Pancreas (tissue), 10 donors: ENCODE measurements at regions not wholly inside any gene's neighbourhood (a gene's known extent, or its start where the extent isn't known, plus 50 kb on each side); places are given as distances from the start of the nearest gene placed in this dataset.

Source experiments
- ATAC-seq, 4 donors: fragments of 200-7000 bp; cut with Tn5 transposase; one replicate each; pipeline versions ENCODE4 v1.8.0 to v1.9.1; 2020; ENCODE audit warnings: mild to moderate bottlenecking in 4 of 4, moderate library complexity in 4 of 4
- DNase-seq, 6 donors: peaks; one replicate each; pipeline ENCODE4 v3.0.0-alpha.2; 2020
- FAIRE-seq: peaks from 2 replicates; lab custom pipeline; 2012; peaks lifted over from hg19 to GRCh38; lab: Jason Lieb, UNC
- H3K27ac ChIP-seq, 4 donors: fragments of 200-600 bp; sonication (generic); 1 replicate in 3 of 4; 2 replicates in 1 of 4; pipeline versions ENCODE4 v1.5.0 to v1.8.0; 2020
- H3K27me3 ChIP-seq, 4 donors: fragments of 200-600 bp; one replicate each; pipeline ENCODE4 v1.8.0; 2021
- H3K36me3 ChIP-seq, 3 donors: fragments of 200-600 bp; sonication (generic) in 1 of 3; one replicate each; pipeline versions ENCODE4 v1.5.0 to v1.8.0; 2020 to 2021
- H3K4me1 ChIP-seq, 3 donors: fragments of 200-600 bp; one replicate each; pipeline ENCODE4 v1.8.0; 2021
- H3K4me3 ChIP-seq, 4 donors: fragments of 200-600 bp; sonication (generic) in 2 of 4; one replicate each; pipeline versions ENCODE4 v1.5.0 to v1.8.0; 2020 to 2021
- H3K9me3 ChIP-seq, 4 donors: fragments of 200-600 bp; one replicate each; pipeline ENCODE4 v1.8.0; 2021
- WGBS, 2 donors: extraction: QIAGEN DNeasy Blood & Tissue Kit; methylation state at CpG; one replicate each; pipeline ENCODE4 v1.1.7; 2013; 5-methylcytosine and 5-hydroxymethylcytosine counted together
- intact Hi-C, 3 donors: fragments of 100-400 bp; cut with DNase I; formaldehyde crosslinking; loops; one replicate each; pipeline versions ENCODE4 v1.11.1 to v1.14.2; 2022
- TF ChIP-seq, protein P1 (sequence below), 4 donors: fragments of 200-600 bp; sonication (generic) in 3 of 4; IDR thresholded peaks; one replicate each; pipeline versions ENCODE4 v1.5.0 to v1.8.0; 2021; ENCODE audit warnings: antibody characterized with exemption in 4 of 4
- donor health status: healthy with polysubstance abuse.
- donor health status: DM: no; HTN: no; CAD: no; lungs with moderate emphysema.
- donor health status: DM: no; HTN: no; CAD: no.
- donor health status: control.
- donor health status: control.
- donor health status: Bipolar disorder and iron deficiency.
- donor health status: DM: yes; HTN: yes; CAD: no.
- donor health status: DM: no; HTN: no; CAD: no.
- donor health status: DM: no; HTN: no; CAD: no.
- donor health status: DM: yes; HTN: yes; CAD: no.

DNA sequence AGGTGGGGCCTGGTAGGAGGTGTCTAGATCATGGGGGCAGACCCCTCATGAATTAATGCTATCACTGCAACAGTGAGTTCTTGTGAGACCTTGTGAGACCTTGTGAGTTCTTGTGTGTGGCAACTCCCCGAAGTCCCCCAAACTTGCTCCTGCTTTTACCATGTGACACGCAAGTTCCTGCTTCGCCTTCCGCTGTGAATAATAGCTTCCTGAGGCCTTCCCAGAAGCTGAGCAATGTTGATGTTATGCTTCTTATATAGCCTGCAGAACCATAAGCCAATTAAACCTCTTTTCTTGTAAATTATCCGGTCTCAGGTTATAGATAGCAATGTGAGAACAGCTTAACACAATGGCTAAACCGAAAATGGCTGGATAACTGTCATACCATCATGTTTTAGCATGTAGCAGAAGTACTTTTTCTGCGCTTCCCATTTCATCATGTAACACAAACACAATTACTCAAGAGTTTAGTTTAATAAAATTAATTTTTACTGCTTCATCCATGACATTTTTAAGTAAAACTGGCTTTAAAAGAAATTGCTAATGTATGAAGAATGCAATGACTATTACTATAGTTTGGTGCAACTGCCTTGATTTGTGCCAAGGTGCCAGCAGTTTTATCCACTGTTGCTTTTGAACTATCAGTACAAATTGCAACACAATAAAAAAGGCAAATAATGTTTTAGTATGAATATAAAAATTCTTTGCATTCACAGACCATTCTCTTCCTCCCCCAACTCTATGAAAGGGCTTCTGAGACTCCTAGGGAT lies 87.7 kb upstream of the TMEM168 start:
- no peaks in the 10 kb centered on the region for H3K27me3 ChIP-seq
- no peak overlapping the region for H3K27ac ChIP-seq
- 94 to 96% methylated on average over 7 of the region's 7 CpGs for WGBS, 2 donors
- ATAC-seq (no peak), DNase-seq (no peak), FAIRE-seq (no peak)
- intact Hi-C loops = no loop called here
- no peaks in the 10 kb centered on the region for H3K4me1 ChIP-seq
- no peaks in the 10 kb centered on the region for H3K36me3 ChIP-seq
- H3K4me3 ChIP-seq = no peak overlapping the region
- TF ChIP-seq, protein P1, sequence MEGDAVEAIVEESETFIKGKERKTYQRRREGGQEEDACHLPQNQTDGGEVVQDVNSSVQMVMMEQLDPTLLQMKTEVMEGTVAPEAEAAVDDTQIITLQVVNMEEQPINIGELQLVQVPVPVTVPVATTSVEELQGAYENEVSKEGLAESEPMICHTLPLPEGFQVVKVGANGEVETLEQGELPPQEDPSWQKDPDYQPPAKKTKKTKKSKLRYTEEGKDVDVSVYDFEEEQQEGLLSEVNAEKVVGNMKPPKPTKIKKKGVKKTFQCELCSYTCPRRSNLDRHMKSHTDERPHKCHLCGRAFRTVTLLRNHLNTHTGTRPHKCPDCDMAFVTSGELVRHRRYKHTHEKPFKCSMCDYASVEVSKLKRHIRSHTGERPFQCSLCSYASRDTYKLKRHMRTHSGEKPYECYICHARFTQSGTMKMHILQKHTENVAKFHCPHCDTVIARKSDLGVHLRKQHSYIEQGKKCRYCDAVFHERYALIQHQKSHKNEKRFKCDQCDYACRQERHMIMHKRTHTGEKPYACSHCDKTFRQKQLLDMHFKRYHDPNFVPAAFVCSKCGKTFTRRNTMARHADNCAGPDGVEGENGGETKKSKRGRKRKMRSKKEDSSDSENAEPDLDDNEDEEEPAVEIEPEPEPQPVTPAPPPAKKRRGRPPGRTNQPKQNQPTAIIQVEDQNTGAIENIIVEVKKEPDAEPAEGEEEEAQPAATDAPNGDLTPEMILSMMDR (IDR thresholded peaks at IDR 0.05) = no peak
- H3K9me3 ChIP-seq = no peaks in the 10 kb centered on the region

DNA sequence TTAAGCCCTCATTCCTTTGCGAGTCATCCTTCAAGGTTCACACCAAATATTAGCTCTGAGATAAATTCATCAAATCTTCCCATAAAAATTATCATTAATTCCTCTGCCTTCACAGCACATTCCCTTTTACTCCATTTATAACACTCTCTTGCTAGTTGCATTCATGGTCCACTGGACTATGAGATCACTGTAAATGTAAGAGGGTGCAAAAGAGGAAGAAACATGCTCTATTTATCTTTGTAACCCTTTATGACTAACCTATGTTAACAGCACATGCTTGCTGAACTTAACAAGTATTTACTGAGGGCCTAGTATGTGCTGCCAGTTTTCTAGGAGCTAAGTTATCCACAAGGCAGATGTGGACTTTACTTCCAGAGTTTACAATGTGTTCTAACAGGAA lies 86.7 kb upstream of the TMEM168 start:
- Histone ChIP-seq H3K27me3 (no peaks in the 10 kb centered on the region), H3K9me3 (no peaks in the 10 kb centered on the region), H3K36me3 (no peaks in the 10 kb centered on the region), H3K4me3 (no peak overlapping the region), H3K27ac (no peak overlapping the region), H3K4me1 (no peaks in the 10 kb centered on the region)
- FAIRE-seq = no peak
- intact Hi-C loops = no loop called here
- TF ChIP-seq, protein P1 (IDR thresholded peaks at IDR 0.05) = no peak
- WGBS, 2 donors = 75 to 84% methylated on average over 1 of the region's 1 CpG
- no peak for ATAC-seq
- DNase-seq = no peak

DNA sequence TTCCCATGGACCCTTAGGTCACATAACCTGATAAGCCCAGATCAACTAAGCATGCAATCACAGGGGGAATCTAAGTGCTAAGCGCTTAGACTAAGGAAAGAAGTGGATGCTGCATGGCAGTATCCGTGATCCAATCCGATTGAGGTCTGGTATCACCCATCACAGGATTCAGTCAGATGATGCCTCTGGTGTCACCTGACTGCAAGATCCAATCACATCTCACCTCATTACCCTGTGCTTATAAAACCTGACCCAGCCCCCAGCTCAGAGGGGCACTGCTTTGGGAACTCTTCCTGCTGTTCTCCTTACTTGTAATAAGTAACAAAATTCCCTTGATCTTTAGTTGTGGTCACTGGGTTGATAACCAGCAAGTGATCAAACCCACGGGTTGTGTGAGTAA lies 84.7 kb upstream of the TMEM168 start:
- DNase-seq (no peak), ATAC-seq (no peak), FAIRE-seq (no peak)
- TF ChIP-seq, protein P1 (IDR thresholded peaks at IDR 0.05) = no peak
- Histone ChIP-seq H3K27me3 (no peaks in the 10 kb centered on the region), H3K4me1 (no peaks in the 10 kb centered on the region), H3K4me3 (no peak overlapping the region), H3K27ac (no peak overlapping the region), H3K36me3 (no peaks in the 10 kb centered on the region), H3K9me3 (no peaks in the 10 kb centered on the region)
- intact Hi-C loops = no loop called here
- WGBS, 2 donors = 90 to 91% methylated on average over 4 of the region's 4 CpGs

DNA sequence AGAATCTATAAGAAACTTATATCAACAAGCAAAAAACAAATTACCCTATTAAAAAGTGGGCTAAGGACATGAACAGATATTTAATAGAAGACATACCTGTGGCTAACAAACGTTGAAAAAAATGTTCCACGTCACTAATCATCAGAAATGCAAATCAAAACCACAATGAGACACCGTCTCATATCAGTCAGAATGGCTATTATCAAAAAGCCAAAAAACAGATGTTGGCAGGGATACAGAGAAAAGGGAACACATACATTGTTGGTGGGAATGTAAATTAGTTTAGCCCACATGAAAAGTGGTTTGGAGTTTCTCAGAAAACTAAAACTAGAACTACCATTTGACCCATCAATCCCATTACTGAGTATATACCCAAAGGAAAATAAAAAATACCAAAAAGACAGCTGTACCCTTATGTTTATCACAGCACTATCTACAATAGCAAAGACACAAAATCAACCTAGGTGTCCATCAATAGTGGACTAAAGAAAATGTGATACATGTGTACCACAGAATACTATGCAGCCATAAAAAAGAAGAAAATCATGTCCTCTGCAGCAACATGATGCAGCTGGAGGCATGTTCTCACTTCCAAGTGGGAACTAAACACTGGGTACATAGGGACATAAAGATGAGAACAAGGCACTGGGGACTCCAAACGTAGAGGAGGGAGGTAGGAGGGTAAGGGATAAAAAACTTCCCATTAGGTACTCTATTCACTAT lies 83.8 kb upstream of the TMEM168 start:
- TF ChIP-seq, protein P1 (IDR thresholded peaks at IDR 0.05) = no peak
- Histone ChIP-seq H3K9me3 (no peaks in the 10 kb centered on the region), H3K4me1 (no peaks in the 10 kb centered on the region), H3K4me3 (no peak overlapping the region), H3K36me3 (no peaks in the 10 kb centered on the region), H3K27ac (no peak overlapping the region), H3K27me3 (no peaks in the 10 kb centered on the region)
- DNase-seq (no peak), FAIRE-seq (no peak), ATAC-seq (no peak)
- 86 to 88% methylated on average over 4 of the region's 4 CpGs for WGBS, 2 donors
- intact Hi-C loops = no loop called here
